ENCODE measurements at regions not wholly inside any gene's neighbourhood (a gene's known extent, or its start where the extent isn't known, plus 50 kb on each side); places are given as distances from the start of the nearest gene placed in this dataset.

GRCh38 chr13:44017756-44018309, 138.1 kb downstream of the LACC1 start:
- DNase-seq = no peak
- CTCF ChIA-PET = no interaction called here
- Mint-ChIP-seq H3K4me3 (no peak overlapping the region), H3K9me3 (no peaks in the 10 kb centered on the region), H3K36me3 (ENCODE audit: low read depth) (no peaks in the 10 kb centered on the region), H3K4me1 (peaks cover 8% of the 10 kb centered on the region), H3K27ac (no peak overlapping the region), H3K27me3 (peaks cover 8% of the 10 kb centered on the region)
- POLR2A ChIA-PET = no interaction called here

GRCh38 chr13:44019651-44020050, 139.9 kb downstream of the LACC1 start:
- Mint-ChIP-seq H3K4me3 (no peak overlapping the region), H3K4me1 (peaks cover 8% of the 10 kb centered on the region), H3K27ac (no peak overlapping the region), H3K27me3 (peaks cover 13% of the 10 kb centered on the region), H3K9me3 (no peaks in the 10 kb centered on the region), H3K36me3 (ENCODE audit: low read depth) (no peaks in the 10 kb centered on the region)
- ChIA-PET CTCF (no interaction called here), POLR2A (no interaction called here)
- DNase-seq = no peak

- Mint-ChIP-seq H3K9me3 (no peaks in the 10 kb centered on the region), H3K36me3 (ENCODE audit: low read depth) (no peaks in the 10 kb centered on the region), H3K27ac (no peak overlapping the region), H3K27me3 (peaks cover 16% of the 10 kb centered on the region), H3K4me1 (peaks cover 8% of the 10 kb centered on the region), H3K4me3 (no peak overlapping the region)
- CTCF ChIA-PET = interaction anchor here (0.5 kb wide), 1 partner anchor 249 kb away, joined by 3 read pairs; no protein-coding TSS in a partner anchor
- POLR2A ChIA-PET = no interaction called here
- DNase-seq = no peak
These were observed 141.7 kb downstream of the LACC1 start for GRCh38 chr13:44021422-44021821.

- Mint-ChIP-seq H3K4me3 (no peak overlapping the region), H3K9me3 (no peaks in the 10 kb centered on the region), H3K27ac (no peak overlapping the region), H3K4me1 (peaks cover 8% of the 10 kb centered on the region), H3K36me3 (ENCODE audit: low read depth) (no peaks in the 10 kb centered on the region), H3K27me3 (peaks cover 16% of the 10 kb centered on the region)
- ChIA-PET CTCF (no interaction called here), POLR2A (no interaction called here)
- DNase-seq = no peak
These were observed 142.5 kb downstream of the LACC1 start for GRCh38 chr13:44022196-44022595.

GRCh38 chr13:44024167-44024845, 144.6 kb downstream of the LACC1 start:
- ChIA-PET POLR2A (interaction anchor here (0.6 kb wide), 1 partner anchor 315 kb away, joined by 3 read pairs; no protein-coding TSS in a partner anchor), CTCF (no interaction called here)
- H3K27ac Mint-ChIP-seq = no peak overlapping the region
- no peak overlapping the region for H3K4me3 Mint-ChIP-seq
- H3K9me3 Mint-ChIP-seq = no peaks in the 10 kb centered on the region
- no peak for DNase-seq
- H3K4me1 Mint-ChIP-seq = no peaks in the 10 kb centered on the region
- peaks cover 16% of the 10 kb centered on the region for H3K27me3 Mint-ChIP-seq
- no peaks in the 10 kb centered on the region for H3K36me3 Mint-ChIP-seq (ENCODE audit: low read depth)

GRCh38 chr13:44024846-44025195, 145.1 kb downstream of the LACC1 start:
- no peaks in the 10 kb centered on the region for H3K4me1 Mint-ChIP-seq
- no peaks in the 10 kb centered on the region for H3K36me3 Mint-ChIP-seq (ENCODE audit: low read depth)
- no peaks in the 10 kb centered on the region for H3K9me3 Mint-ChIP-seq
- H3K27ac Mint-ChIP-seq = no peak overlapping the region
- CTCF ChIA-PET = no interaction called here
- peaks cover 16% of the 10 kb centered on the region for H3K27me3 Mint-ChIP-seq
- no peak overlapping the region for H3K4me3 Mint-ChIP-seq
- POLR2A ChIA-PET = interaction anchor here (0.6 kb wide), 1 partner anchor 315 kb away, joined by 3 read pairs; no protein-coding TSS in a partner anchor
- no peak for DNase-seq

- CTCF ChIA-PET = no interaction called here
- H3K9me3 Mint-ChIP-seq = no peaks in the 10 kb centered on the region
- H3K27ac Mint-ChIP-seq = no peak overlapping the region
- no peak for DNase-seq
- no peak overlapping the region for H3K4me3 Mint-ChIP-seq
- no peaks in the 10 kb centered on the region for H3K36me3 Mint-ChIP-seq (ENCODE audit: low read depth)
- POLR2A ChIA-PET = no interaction called here
- H3K4me1 Mint-ChIP-seq = no peaks in the 10 kb centered on the region
- H3K27me3 Mint-ChIP-seq = peaks cover 16% of the 10 kb centered on the region
These were observed 146.5 kb downstream of the LACC1 start for GRCh38 chr13:44026194-44026593.

- H3K27ac Mint-ChIP-seq = no peak overlapping the region
- no peak for DNase-seq
- H3K4me3 Mint-ChIP-seq = no peak overlapping the region
- CTCF ChIA-PET = no interaction called here
- peaks cover 3% of the 10 kb centered on the region for H3K27me3 Mint-ChIP-seq
- POLR2A ChIA-PET = no interaction called here
- no peaks in the 10 kb centered on the region for H3K9me3 Mint-ChIP-seq
- H3K4me1 Mint-ChIP-seq = no peaks in the 10 kb centered on the region
- no peaks in the 10 kb centered on the region for H3K36me3 Mint-ChIP-seq (ENCODE audit: low read depth)
These were observed 149.0 kb downstream of the LACC1 start for GRCh38 chr13:44028734-44029133.

GRCh38 chr13:44030615-44031014, 150.9 kb downstream of the LACC1 start:
- H3K36me3 Mint-ChIP-seq (ENCODE audit: low read depth) = no peaks in the 10 kb centered on the region
- H3K4me3 Mint-ChIP-seq = no peak overlapping the region
- POLR2A ChIA-PET = no interaction called here
- no peak overlapping the region for H3K27ac Mint-ChIP-seq
- H3K27me3 Mint-ChIP-seq = peaks cover 8% of the 10 kb centered on the region
- CTCF ChIA-PET = no interaction called here
- no peak for DNase-seq
- no peaks in the 10 kb centered on the region for H3K9me3 Mint-ChIP-seq
- no peaks in the 10 kb centered on the region for H3K4me1 Mint-ChIP-seq

- Mint-ChIP-seq H3K27ac (no peak overlapping the region), H3K4me3 (no peak overlapping the region)
These were observed 151.9 kb downstream of the LACC1 start for GRCh38 chr13:44031555-44031954.

GRCh38 chr13:44032802-44033201, 153.1 kb downstream of the LACC1 start:
- POLR2A ChIA-PET = no interaction called here
- Mint-ChIP-seq H3K27ac (no peak overlapping the region), H3K9me3 (no peaks in the 10 kb centered on the region), H3K36me3 (ENCODE audit: low read depth) (no peaks in the 10 kb centered on the region), H3K4me1 (no peaks in the 10 kb centered on the region), H3K4me3 (no peak overlapping the region), H3K27me3 (peaks cover 5% of the 10 kb centered on the region)
- CTCF ChIA-PET = no interaction called here
- DNase-seq = no peak

More at GRCh38 chr13:44031555-44031954, 151.9 kb downstream of the LACC1 start:
- Mint-ChIP-seq H3K4me1 (no peaks in the 10 kb centered on the region), H3K9me3 (no peaks in the 10 kb centered on the region), H3K27me3 (peaks cover 5% of the 10 kb centered on the region), H3K36me3 (ENCODE audit: low read depth) (no peaks in the 10 kb centered on the region)
- no peak for DNase-seq
- ChIA-PET CTCF (no interaction called here), POLR2A (no interaction called here)

GRCh38 chr13:44035400-44035799, 155.7 kb downstream of the LACC1 start:
- ChIA-PET POLR2A (no interaction called here), CTCF (no interaction called here)
- no peak overlapping the region for H3K27ac Mint-ChIP-seq
- peaks cover 7% of the 10 kb centered on the region for H3K27me3 Mint-ChIP-seq
- H3K36me3 Mint-ChIP-seq (ENCODE audit: low read depth) = no peaks in the 10 kb centered on the region
- no peak overlapping the region for H3K4me3 Mint-ChIP-seq
- no peaks in the 10 kb centered on the region for H3K9me3 Mint-ChIP-seq
- no peaks in the 10 kb centered on the region for H3K4me1 Mint-ChIP-seq
- DNase-seq = no peak

GRCh38 chr13:44040070-44040817, 160.5 kb downstream of the LACC1 start:
- CTCF ChIA-PET = no interaction called here
- POLR2A ChIA-PET = no interaction called here
- no peak overlapping the region for H3K4me3 Mint-ChIP-seq

GRCh38 chr13:44040818-44041100, 161.1 kb downstream of the LACC1 start:
- ChIA-PET CTCF (no interaction called here), POLR2A (no interaction called here)
- Mint-ChIP-seq H3K4me1 (no peaks in the 10 kb centered on the region), H3K27me3 (peaks cover 6% of the 10 kb centered on the region), H3K36me3 (ENCODE audit: low read depth) (no peaks in the 10 kb centered on the region), H3K9me3 (no peaks in the 10 kb centered on the region), H3K27ac (no peak overlapping the region), H3K4me3 (no peak overlapping the region)
- DNase-seq = no peak

More at GRCh38 chr13:44040070-44040817, 160.5 kb downstream of the LACC1 start:
- Mint-ChIP-seq H3K27me3 (peaks cover 6% of the 10 kb centered on the region), H3K27ac (no peak overlapping the region), H3K4me1 (no peaks in the 10 kb centered on the region), H3K9me3 (no peaks in the 10 kb centered on the region), H3K36me3 (ENCODE audit: low read depth) (no peaks in the 10 kb centered on the region)
- DNase-seq = no peak

Measured in activated CD4-positive, alpha-beta memory T cell treated with anti-CD3 and anti-CD28 coated beads, Interleukin-2, amount 10 ng/mL, durations not matched to agents 7 days and 5 days (primary cell).